SK-N-SH (cell line): ENCODE measurements at regions not wholly inside any gene's neighbourhood (a gene's known extent, or its start where the extent isn't known, plus 50 kb on each side); places are given as distances from the start of the nearest gene placed in this dataset.

ENCODE experiments used
- CTCF ChIA-PET: fragments of 300-600, 350-600 bp; formaldehyde crosslinking; extraction: SDS; loops from one replicate; lab custom pipeline; 2021; lab: Yijun Ruan, JAX
- POLR2A ChIA-PET: fragments of 350-600 bp; sonication (Branson Sonifier 250); formaldehyde crosslinking; extraction: SDS; loops from one replicate; lab custom pipeline; 2020; ENCODE audit warnings: antibody characterized with exemption, inconsistent platforms; lab: Yijun Ruan, JAX
- DNase-seq: peaks from one replicate; pipeline ENCODE4 v3.0.0; 2012
- H2AFZ ChIP-seq: fragments of 200-600 bp; sonication (generic); 2 replicates; pipeline ENCODE4 v1.8.1; 2016; ENCODE audit warnings: antibody characterized with exemption, mild to moderate bottlenecking, low read depth
- H3F3A ChIP-seq: fragments of 200-600 bp; sonication (generic); replicated peaks from 2 replicates; pipeline ENCODE3; 2016; ENCODE audit warnings: antibody characterized with exemption, mild to moderate bottlenecking; ENCODE audit not compliant: insufficient read depth
- H3K27ac ChIP-seq, 2 experiments: fragments of 200-500 bp in 1 of 2; fragments of 200-600 bp in 1 of 2; sonication (Bioruptor generic) in 1 of 2; sonication (generic), shearing (Covaris generic) in 1 of 2; 2 replicates each; pipeline versions ENCODE4 v1.5.1 to v1.6.1; 2014 to 2016; ENCODE audit warnings: low read depth in 2 of 2, inconsistent platforms in 1 of 2, low read length in 1 of 2, mild to moderate bottlenecking in 1 of 2, mixed read lengths in 1 of 2
- H3K27me3 ChIP-seq: fragments of 200-600 bp; sonication (generic), shearing (Covaris generic); 2 replicates; pipeline ENCODE4 v1.6.1; 2016; ENCODE audit warnings: mixed run types; ENCODE audit not compliant: insufficient read depth
- H3K36me3 ChIP-seq, 2 experiments: fragments of 200-500 bp in 1 of 2; fragments of 200-600 bp in 1 of 2; sonication (Bioruptor generic) in 1 of 2; sonication (generic) in 1 of 2; replicated peaks in 1 of 2; 2 replicates each; pipeline versions ENCODE3 to v1.5.1; 2014 to 2016; ENCODE audit warnings: low read length in 1 of 2, mild to moderate bottlenecking in 1 of 2; ENCODE audit not compliant: insufficient read depth in 2 of 2, control insufficient read depth in 1 of 2
- H3K4me1 ChIP-seq, 2 experiments: fragments of 200-500 bp in 1 of 2; fragments of 200-600 bp in 1 of 2; sonication (Bioruptor generic) in 1 of 2; sonication (generic), shearing (Covaris generic) in 1 of 2; 2 replicates each; pipeline versions ENCODE4 v1.5.1 to v1.6.1; 2014 to 2016; ENCODE audit warnings: low read depth in 1 of 2, low read length in 1 of 2, mixed run types in 1 of 2; ENCODE audit not compliant: insufficient read depth in 2 of 2, control insufficient read depth in 1 of 2
- H3K4me2 ChIP-seq: fragments of 200-600 bp; sonication (generic), shearing (Covaris generic); 2 replicates; pipeline ENCODE4 v1.6.1; 2017; ENCODE audit warnings: mixed run types
- H3K4me3 ChIP-seq, 2 experiments: fragments of 200-500 bp in 1 of 2; fragments of 200-600 bp in 1 of 2; sonication (Bioruptor generic) in 1 of 2; sonication (generic), shearing (Covaris generic) in 1 of 2; 2 replicates each; pipeline versions ENCODE4 v1.5.1 to v1.8.1; 2014 to 2016; ENCODE audit warnings: low read depth in 2 of 2, inconsistent platforms in 1 of 2, low read length in 1 of 2, mild to moderate bottlenecking in 1 of 2, mixed read lengths in 1 of 2, moderate library complexity in 1 of 2
- H3K79me2 ChIP-seq: fragments of 200-600 bp; sonication (generic); 2 replicates; pipeline ENCODE4 v1.8.1; 2017; ENCODE audit warnings: mild to moderate bottlenecking; ENCODE audit not compliant: insufficient read depth
- H3K9ac ChIP-seq: fragments of 200-600 bp; sonication (generic); 2 replicates; pipeline ENCODE4 v1.6.1; 2017; ENCODE audit warnings: mixed run types
- H3K9me2 ChIP-seq: fragments of 200-600 bp; sonication (generic); 2 replicates; pipeline ENCODE4 v1.6.1; 2017; ENCODE audit warnings: mixed run types
- H3K9me3 ChIP-seq: fragments of 200-600 bp; sonication (generic); 2 replicates; pipeline ENCODE4 v1.6.1; 2017; ENCODE audit warnings: mixed run types, mild to moderate bottlenecking, moderate library complexity
- H4K20me1 ChIP-seq: fragments of 200-600 bp; sonication (generic); 2 replicates; pipeline ENCODE4 v1.6.1; 2017; ENCODE audit warnings: mild to moderate bottlenecking, mixed run types; ENCODE audit not compliant: insufficient read depth
- ELF1 ChIP-seq: IDR thresholded peaks from 2 replicates; pipeline ENCODE4 v1.4.0; 2012
- EP300 ChIP-seq, 2 experiments: IDR thresholded peaks; 2 replicates each; pipeline versions ENCODE4 v1.4.0 to v1.6.1; 2012; ENCODE audit warnings: borderline replicate concordance in 1 of 2, low read depth in 1 of 2, low read length in 1 of 2
- FOXJ3 ChIP-seq: sonication (generic); formaldehyde crosslinking; IDR thresholded peaks from 2 replicates; pipeline ENCODE4 v1.5.1; 2020; ENCODE audit warnings: mild to moderate bottlenecking, missing genetic modification reagents
- FOXM1 ChIP-seq: IDR thresholded peaks from 2 replicates; pipeline ENCODE4 v1.4.0; 2012; ENCODE audit warnings: low read depth, mild to moderate bottlenecking
- NFIC ChIP-seq: IDR thresholded peaks from 2 replicates; pipeline ENCODE4 v1.4.0; 2012; ENCODE audit warnings: borderline replicate concordance
- RAD21 ChIP-seq: IDR thresholded peaks from 2 replicates; pipeline ENCODE4 v1.6.1; 2012; ENCODE audit warnings: mild to moderate bottlenecking, low read length
- RXRA ChIP-seq: IDR thresholded peaks from 2 replicates; pipeline ENCODE4 v1.4.0; 2012; ENCODE audit warnings: low read depth, mild to moderate bottlenecking, borderline replicate concordance
- SIN3A ChIP-seq: IDR thresholded peaks from 2 replicates; pipeline ENCODE4 v1.6.1; 2012; ENCODE audit warnings: low read depth, mild to moderate bottlenecking, low read length, moderate library complexity, borderline replicate concordance
- SMC3 ChIP-seq: IDR thresholded peaks from 2 replicates; pipeline ENCODE4 v1.6.1; 2012; ENCODE audit warnings: low read depth, low read length, improper control_type of control experiment
- TAF1 ChIP-seq: IDR thresholded peaks from 2 replicates; pipeline ENCODE4 v1.6.1; 2012; ENCODE audit warnings: low read depth, mild to moderate bottlenecking, low read length, moderate library complexity, borderline replicate concordance
- TCF12 ChIP-seq: IDR thresholded peaks from 2 replicates; pipeline ENCODE4 v1.4.0; 2012
- TEAD4 ChIP-seq: IDR thresholded peaks from 2 replicates; pipeline ENCODE4 v1.4.0; 2012; ENCODE audit warnings: mild to moderate bottlenecking, borderline replicate concordance; ENCODE audit not compliant: insufficient read depth
- WGBS: methylation state at CpG from one replicate; pipeline ENCODE4 v1.1.6; 2017; ENCODE audit warnings: low lambda C conversion rate; 5-methylcytosine and 5-hydroxymethylcytosine counted together
- TF ChIP-seq, protein P1 (sequence below): IDR thresholded peaks from 2 replicates; pipeline ENCODE4 v1.4.0; 2012; ENCODE audit warnings: low read depth
- TF ChIP-seq, protein P2 (sequence below): IDR thresholded peaks from 2 replicates; pipeline ENCODE4 v1.6.1; 2012; ENCODE audit warnings: mild to moderate bottlenecking, low read depth, low read length, moderate library complexity
- TF ChIP-seq, protein P3 (sequence below): IDR thresholded peaks from 2 replicates; pipeline ENCODE4 v1.4.0; 2012; ENCODE audit warnings: low read depth, borderline replicate concordance
- TF ChIP-seq, protein P4 (sequence below): IDR thresholded peaks from 2 replicates; pipeline ENCODE4 v1.4.0; 2012; ENCODE audit warnings: low read depth, borderline replicate concordance

DNA sequence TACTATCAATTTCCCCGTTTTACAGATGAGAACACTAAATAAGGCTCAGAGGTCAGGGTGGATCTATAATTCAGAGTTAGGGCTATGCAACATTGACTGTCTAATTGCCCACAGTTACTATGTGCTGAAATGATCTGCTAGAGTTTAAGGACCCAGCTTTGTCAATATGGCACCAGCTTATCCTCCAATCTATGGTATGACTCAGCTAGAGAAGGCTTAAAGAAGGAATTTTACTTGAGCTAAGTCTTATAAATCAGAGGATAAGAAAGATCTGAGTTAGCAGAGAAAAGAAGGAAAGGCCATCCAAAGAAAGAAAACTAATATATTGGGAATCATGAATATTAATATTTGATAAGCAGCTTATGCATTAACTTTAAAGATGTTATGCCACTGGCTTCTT, 78.1 kb downstream of the ASB9 start:
- DNase-seq = no peak
- no peaks in the 10 kb centered on the region for H3K9me3 ChIP-seq
- no peak overlapping the region for H3K9ac ChIP-seq
- no peak overlapping the region for H2AFZ ChIP-seq
- H3K4me2 ChIP-seq = no peak overlapping the region
- H4K20me1 ChIP-seq = no peaks in the 10 kb centered on the region
- 9% methylated on average over 1 of the region's 1 CpG for WGBS
- H3K9me2 ChIP-seq = no peaks in the 10 kb centered on the region
- CTCF ChIA-PET = interaction anchor here (1.4 kb wide), 1 partner anchor 47 kb away, joined by 3 read pairs; no protein-coding TSS in a partner anchor
- H3K4me3 ChIP-seq = no peak overlapping the region
- POLR2A ChIA-PET = no interaction called here
- no peaks in the 10 kb centered on the region for H3K4me1 ChIP-seq
- no peak for TF ChIP-seq FOXJ3 (CRISPR knock-in tag)
- TF ChIP-seq SIN3A = no peak
- TF ChIP-seq RXRA = no peak
- no peak for TF ChIP-seq SMC3
- TF ChIP-seq, protein P1, sequence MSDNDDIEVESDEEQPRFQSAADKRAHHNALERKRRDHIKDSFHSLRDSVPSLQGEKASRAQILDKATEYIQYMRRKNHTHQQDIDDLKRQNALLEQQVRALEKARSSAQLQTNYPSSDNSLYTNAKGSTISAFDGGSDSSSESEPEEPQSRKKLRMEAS = no peak
- TF ChIP-seq FOXM1 = no peak
- TF ChIP-seq, protein P2, sequence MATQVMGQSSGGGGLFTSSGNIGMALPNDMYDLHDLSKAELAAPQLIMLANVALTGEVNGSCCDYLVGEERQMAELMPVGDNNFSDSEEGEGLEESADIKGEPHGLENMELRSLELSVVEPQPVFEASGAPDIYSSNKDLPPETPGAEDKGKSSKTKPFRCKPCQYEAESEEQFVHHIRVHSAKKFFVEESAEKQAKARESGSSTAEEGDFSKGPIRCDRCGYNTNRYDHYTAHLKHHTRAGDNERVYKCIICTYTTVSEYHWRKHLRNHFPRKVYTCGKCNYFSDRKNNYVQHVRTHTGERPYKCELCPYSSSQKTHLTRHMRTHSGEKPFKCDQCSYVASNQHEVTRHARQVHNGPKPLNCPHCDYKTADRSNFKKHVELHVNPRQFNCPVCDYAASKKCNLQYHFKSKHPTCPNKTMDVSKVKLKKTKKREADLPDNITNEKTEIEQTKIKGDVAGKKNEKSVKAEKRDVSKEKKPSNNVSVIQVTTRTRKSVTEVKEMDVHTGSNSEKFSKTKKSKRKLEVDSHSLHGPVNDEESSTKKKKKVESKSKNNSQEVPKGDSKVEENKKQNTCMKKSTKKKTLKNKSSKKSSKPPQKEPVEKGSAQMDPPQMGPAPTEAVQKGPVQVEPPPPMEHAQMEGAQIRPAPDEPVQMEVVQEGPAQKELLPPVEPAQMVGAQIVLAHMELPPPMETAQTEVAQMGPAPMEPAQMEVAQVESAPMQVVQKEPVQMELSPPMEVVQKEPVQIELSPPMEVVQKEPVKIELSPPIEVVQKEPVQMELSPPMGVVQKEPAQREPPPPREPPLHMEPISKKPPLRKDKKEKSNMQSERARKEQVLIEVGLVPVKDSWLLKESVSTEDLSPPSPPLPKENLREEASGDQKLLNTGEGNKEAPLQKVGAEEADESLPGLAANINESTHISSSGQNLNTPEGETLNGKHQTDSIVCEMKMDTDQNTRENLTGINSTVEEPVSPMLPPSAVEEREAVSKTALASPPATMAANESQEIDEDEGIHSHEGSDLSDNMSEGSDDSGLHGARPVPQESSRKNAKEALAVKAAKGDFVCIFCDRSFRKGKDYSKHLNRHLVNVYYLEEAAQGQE = no peak
- no peak for TF ChIP-seq TEAD4
- no peak for TF ChIP-seq EP300 (IDR thresholded peaks at IDR 0.05; ENCODE audit: borderline replicate concordance in 1 of 2, low read depth in 1 of 2, low read length in 1 of 2)
- TF ChIP-seq TCF12 = no peak
- TF ChIP-seq, protein P3, sequence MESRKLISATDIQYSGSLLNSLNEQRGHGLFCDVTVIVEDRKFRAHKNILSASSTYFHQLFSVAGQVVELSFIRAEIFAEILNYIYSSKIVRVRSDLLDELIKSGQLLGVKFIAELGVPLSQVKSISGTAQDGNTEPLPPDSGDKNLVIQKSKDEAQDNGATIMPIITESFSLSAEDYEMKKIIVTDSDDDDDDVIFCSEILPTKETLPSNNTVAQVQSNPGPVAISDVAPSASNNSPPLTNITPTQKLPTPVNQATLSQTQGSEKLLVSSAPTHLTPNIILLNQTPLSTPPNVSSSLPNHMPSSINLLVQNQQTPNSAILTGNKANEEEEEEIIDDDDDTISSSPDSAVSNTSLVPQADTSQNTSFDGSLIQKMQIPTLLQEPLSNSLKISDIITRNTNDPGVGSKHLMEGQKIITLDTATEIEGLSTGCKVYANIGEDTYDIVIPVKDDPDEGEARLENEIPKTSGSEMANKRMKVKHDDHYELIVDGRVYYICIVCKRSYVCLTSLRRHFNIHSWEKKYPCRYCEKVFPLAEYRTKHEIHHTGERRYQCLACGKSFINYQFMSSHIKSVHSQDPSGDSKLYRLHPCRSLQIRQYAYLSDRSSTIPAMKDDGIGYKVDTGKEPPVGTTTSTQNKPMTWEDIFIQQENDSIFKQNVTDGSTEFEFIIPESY = no peak
- no peak for TF ChIP-seq RAD21
- TF ChIP-seq ELF1 = no peak
- TF ChIP-seq, all 33 proteins: peak for 0
- no peaks in the 10 kb centered on the region for H3K36me3 ChIP-seq
- H3K79me2 ChIP-seq = no peaks in the 10 kb centered on the region
- no peak overlapping the region for H3K27ac ChIP-seq
- H3F3A ChIP-seq = no peaks in the 10 kb centered on the region
- no peaks in the 10 kb centered on the region for H3K27me3 ChIP-seq

DNA sequence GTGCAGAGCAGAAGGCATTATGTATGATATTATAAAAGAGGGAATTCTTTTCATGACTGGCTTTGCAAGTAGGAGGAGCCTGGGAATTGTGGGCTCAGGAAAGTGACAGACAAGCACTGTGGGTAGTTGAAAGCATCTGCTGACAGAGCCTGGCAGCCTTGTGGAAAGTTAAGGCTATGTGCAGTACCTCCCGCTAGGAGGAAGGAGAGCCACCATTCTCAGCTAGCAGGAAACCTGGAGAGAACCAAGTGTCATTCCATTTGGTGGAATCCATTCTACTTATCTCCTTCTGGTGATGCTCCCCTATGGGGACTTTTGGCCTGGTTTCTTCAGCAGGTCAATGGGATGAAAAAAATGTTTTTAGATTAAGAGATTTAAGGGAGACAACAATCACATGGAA, 81.8 kb downstream of the ASB9 start:
- H3K27me3 ChIP-seq = no peaks in the 10 kb centered on the region
- ChIA-PET CTCF (no interaction called here), POLR2A (no interaction called here)
- H3K4me2 ChIP-seq = no peak overlapping the region
- H3K27ac ChIP-seq = no peak overlapping the region
- no peaks in the 10 kb centered on the region for H3F3A ChIP-seq
- H3K9me2 ChIP-seq = no peaks in the 10 kb centered on the region
- no peaks in the 10 kb centered on the region for H3K79me2 ChIP-seq
- no peaks in the 10 kb centered on the region for H3K4me1 ChIP-seq
- no peak for DNase-seq
- no peak overlapping the region for H3K4me3 ChIP-seq
- no peak overlapping the region for H2AFZ ChIP-seq
- no peak overlapping the region for H3K9ac ChIP-seq
- WGBS = 22% methylated on average over 1 of the region's 1 CpG
- H3K9me3 ChIP-seq = no peaks in the 10 kb centered on the region
- H3K36me3 ChIP-seq = no peaks in the 10 kb centered on the region
- H4K20me1 ChIP-seq = no peaks in the 10 kb centered on the region
- TF ChIP-seq RAD21 (no peak), TAF1 (no peak), FOXM1 (no peak), NFIC (no peak)
- TF ChIP-seq, protein P2 = no peak
- TF ChIP-seq, protein P4, sequence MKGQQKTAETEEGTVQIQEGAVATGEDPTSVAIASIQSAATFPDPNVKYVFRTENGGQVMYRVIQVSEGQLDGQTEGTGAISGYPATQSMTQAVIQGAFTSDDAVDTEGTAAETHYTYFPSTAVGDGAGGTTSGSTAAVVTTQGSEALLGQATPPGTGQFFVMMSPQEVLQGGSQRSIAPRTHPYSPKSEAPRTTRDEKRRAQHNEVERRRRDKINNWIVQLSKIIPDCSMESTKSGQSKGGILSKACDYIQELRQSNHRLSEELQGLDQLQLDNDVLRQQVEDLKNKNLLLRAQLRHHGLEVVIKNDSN = no peak
